ENCODE measurements at regions not wholly inside any gene's neighbourhood (a gene's known extent, or its start where the extent isn't known, plus 50 kb on each side); places are given as distances from the start of the nearest gene placed in this dataset.

GRCh38 chr7:41147606-41148485 lies 555.0 kb downstream of the INHBA start:
- no peak overlapping the region for H3K4me3 Mint-ChIP-seq
- no peaks in the 10 kb centered on the region for H3K27me3 Mint-ChIP-seq (ENCODE audit: insufficient read depth, low read depth, poor library complexity)
- TF ChIP-seq REST (IDR thresholded peaks at IDR 0.05; ENCODE audit: unreplicated experiment) = no peak
- no peak for TF ChIP-seq ZNF462 (CRISPR knock-in tag; IDR thresholded peaks at IDR 0.05)
- Histone ChIP-seq H3K27me3 (ENCODE audit: insufficient read depth) (no peaks in the 10 kb centered on the region), H3K36me3 (ENCODE audit: insufficient read depth) (no peaks in the 10 kb centered on the region), H3K4me2 (no peak overlapping the region), H3K9me2 (ENCODE audit: insufficient read depth) (no peaks in the 10 kb centered on the region), H3K4me3 (no peak overlapping the region), H3K27ac (ENCODE audit: low read depth) (no peak overlapping the region), H2AFZ (no peak overlapping the region), H3K79me2 (replicated peaks; ENCODE audit: insufficient read depth) (no peaks in the 10 kb centered on the region), H3K4me1 (ENCODE audit: insufficient read depth) (peaks cover 10% of the 10 kb centered on the region), H4K20me1 (replicated peaks; ENCODE audit: insufficient read depth) (no peaks in the 10 kb centered on the region), H3F3A (replicated peaks; ENCODE audit: low read depth) (no peaks in the 10 kb centered on the region)
- no peaks in the 10 kb centered on the region for H3K9me3 Mint-ChIP-seq
- ATAC-seq = no peak
- no peaks in the 10 kb centered on the region for H3K36me3 Mint-ChIP-seq (ENCODE audit: low read depth)
- H3K4me1 Mint-ChIP-seq = peaks cover 9% of the 10 kb centered on the region
- no peak overlapping the region for H3K27ac Mint-ChIP-seq
- no peak for DNase-seq (ENCODE audit: low spot score)

Data from GM23338 (cell line).